AG04449 (cell line): ENCODE measurements at regions not wholly inside any gene's neighbourhood (a gene's known extent, or its start where the extent isn't known, plus 50 kb on each side); places are given as distances from the start of the nearest gene placed in this dataset.

Experiments used
- CTCF ChIA-PET: fragments of 350-600 bp; formaldehyde crosslinking; extraction: SDS; loops from one replicate; lab custom pipeline; 2021; ENCODE audit warnings: antibody characterized with exemption; lab: Yijun Ruan, JAX
- POLR2A ChIA-PET: fragments of 400-600, 350-600 bp; formaldehyde crosslinking; extraction: SDS; loops from one replicate; lab custom pipeline; 2020; ENCODE audit warnings: antibody characterized with exemption, inconsistent platforms; lab: Yijun Ruan, JAX
- DNase-seq: peaks from one replicate; pipeline ENCODE4 v3.0.0-alpha.2; 2010; ENCODE audit warnings: low read depth, low spot score
- H3K4me3 ChIP-seq: 2 replicates; pipeline ENCODE4 v1.5.1; 2011; ENCODE audit warnings: low read depth, mild to moderate bottlenecking, control low read depth, low read length
- TF ChIP-seq, protein P1 (sequence below): IDR thresholded peaks from one replicate; pipeline ENCODE4 v1.5.1; 2011; ENCODE audit warnings: mild to moderate bottlenecking, moderate library complexity, low read length, control low read depth, inconsistent platforms; ENCODE audit not compliant: insufficient read depth; ENCODE audit errors: missing control alignments

DNA sequence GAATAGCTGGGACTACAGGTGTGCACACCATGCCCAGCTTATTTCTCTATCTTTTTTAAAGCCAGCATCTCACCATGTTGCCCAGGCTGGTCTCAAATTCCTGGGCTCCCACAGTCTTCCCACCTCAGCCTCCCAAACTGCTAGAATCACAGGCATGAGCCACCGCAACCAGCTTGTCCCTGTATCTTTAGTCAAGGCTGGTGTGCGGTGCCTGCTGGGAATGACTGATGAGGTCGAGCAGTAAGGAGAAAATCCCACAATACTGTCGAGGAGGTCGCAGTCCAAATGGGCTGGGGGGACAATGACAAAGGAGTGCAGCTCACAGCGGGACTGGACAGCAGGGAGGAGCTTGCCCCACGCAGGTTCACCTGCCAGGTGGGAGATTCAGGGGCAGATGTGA is 50.2 kb upstream of the CALN1 start:
- CTCF ChIA-PET = no interaction called here
- POLR2A ChIA-PET = no interaction called here
- TF ChIP-seq, protein P1, sequence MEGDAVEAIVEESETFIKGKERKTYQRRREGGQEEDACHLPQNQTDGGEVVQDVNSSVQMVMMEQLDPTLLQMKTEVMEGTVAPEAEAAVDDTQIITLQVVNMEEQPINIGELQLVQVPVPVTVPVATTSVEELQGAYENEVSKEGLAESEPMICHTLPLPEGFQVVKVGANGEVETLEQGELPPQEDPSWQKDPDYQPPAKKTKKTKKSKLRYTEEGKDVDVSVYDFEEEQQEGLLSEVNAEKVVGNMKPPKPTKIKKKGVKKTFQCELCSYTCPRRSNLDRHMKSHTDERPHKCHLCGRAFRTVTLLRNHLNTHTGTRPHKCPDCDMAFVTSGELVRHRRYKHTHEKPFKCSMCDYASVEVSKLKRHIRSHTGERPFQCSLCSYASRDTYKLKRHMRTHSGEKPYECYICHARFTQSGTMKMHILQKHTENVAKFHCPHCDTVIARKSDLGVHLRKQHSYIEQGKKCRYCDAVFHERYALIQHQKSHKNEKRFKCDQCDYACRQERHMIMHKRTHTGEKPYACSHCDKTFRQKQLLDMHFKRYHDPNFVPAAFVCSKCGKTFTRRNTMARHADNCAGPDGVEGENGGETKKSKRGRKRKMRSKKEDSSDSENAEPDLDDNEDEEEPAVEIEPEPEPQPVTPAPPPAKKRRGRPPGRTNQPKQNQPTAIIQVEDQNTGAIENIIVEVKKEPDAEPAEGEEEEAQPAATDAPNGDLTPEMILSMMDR = no peak
- H3K4me3 ChIP-seq = no peak overlapping the region
- DNase-seq = no peak
